Endothelial cell of umbilical vein (primary cell): ENCODE measurements at regions not wholly inside any gene's neighbourhood (a gene's known extent, or its start where the extent isn't known, plus 50 kb on each side); places are given as distances from the start of the nearest gene placed in this dataset.

Experiments used
- BruUV-seq: library from RNA; stranded (reverse); fragments of 400-500 nt; replicated peaks from 2 replicates; lab custom pipeline; 2021; lab: Mats Ljungman, UMichigan
- CTCF ChIA-PET: fragments of 300-600, 350-600 bp; sonication (Branson Sonifier 250); formaldehyde crosslinking; loops from one replicate; lab custom pipeline; 2021; ENCODE audit warnings: antibody characterized with exemption, inconsistent platforms; lab: Charles Lee
- POLR2A ChIA-PET: fragments of 300-600, 350-600 bp; sonication (Branson Sonifier 250); formaldehyde crosslinking; loops from one replicate; lab custom pipeline; 2021; ENCODE audit warnings: antibody characterized with exemption, inconsistent platforms; lab: Charles Lee
- DNase-seq: peaks from one replicate; pipeline ENCODE4 v3.0.0-alpha.2; 2011; ENCODE audit warnings: low read depth, low spot score
- FAIRE-seq: peaks from 2 replicates; lab custom pipeline; 2011; peaks lifted over from hg19 to GRCh38; lab: Jason Lieb, UNC
- H2AFZ ChIP-seq: 2 replicates; pipeline ENCODE4 v1.6.0; 2012; ENCODE audit warnings: low read depth, low read length, control low read depth, inconsistent platforms
- H3K27ac ChIP-seq: 2 replicates; pipeline ENCODE4 v1.5.1; 2011; ENCODE audit warnings: low read depth, mild to moderate bottlenecking, control low read depth, low read length, moderate library complexity; ENCODE audit not compliant: insufficient read depth
- H3K27me3 ChIP-seq, 2 experiments: 2 replicates each; pipeline versions ENCODE4 v1.6.0 to v1.6.1; 2011; ENCODE audit warnings: low read length in 2 of 2, mixed read lengths in 1 of 2; ENCODE audit not compliant: control insufficient read depth in 2 of 2, insufficient read depth in 2 of 2
- H3K36me3 ChIP-seq, 2 experiments: 2 replicates in 1 of 2; 3 replicates in 1 of 2; pipeline ENCODE4 v1.5.1; 2011; ENCODE audit warnings: low read length in 2 of 2, mild to moderate bottlenecking in 1 of 2, moderate library complexity in 1 of 2; ENCODE audit not compliant: control insufficient read depth in 2 of 2, insufficient read depth in 2 of 2; ENCODE audit errors: extremely low read depth in 1 of 2
- H3K4me1 ChIP-seq: 3 replicates; pipeline ENCODE4 v1.5.1; 2011; ENCODE audit warnings: mild to moderate bottlenecking, low read length; ENCODE audit not compliant: control insufficient read depth, insufficient read depth; ENCODE audit errors: extremely low read depth
- H3K4me2 ChIP-seq: 2 replicates; pipeline ENCODE4 v1.6.1; 2011; ENCODE audit warnings: low read length, control low read depth, mixed read lengths; ENCODE audit not compliant: insufficient read depth
- H3K4me3 ChIP-seq, 3 experiments: fragments of 200-600 bp in 1 of 3; sonication (generic), shearing (Covaris generic) in 1 of 3; replicated peaks in 1 of 3; 2 replicates each; pipeline ENCODE4 v1.5.1; 2011 to 2016; ENCODE audit warnings: control low read depth in 3 of 3, low read length in 3 of 3, mild to moderate bottlenecking in 2 of 3, inconsistent platforms in 1 of 3, low read depth in 1 of 3, moderate library complexity in 1 of 3; ENCODE audit not compliant: insufficient read depth in 1 of 3
- H3K79me2 ChIP-seq: 2 replicates; pipeline ENCODE4 v1.6.0; 2012; ENCODE audit warnings: low read length, inconsistent platforms; ENCODE audit not compliant: control insufficient read depth, insufficient read depth
- H3K9ac ChIP-seq: replicated peaks from 2 replicates; pipeline ENCODE3; 2011; ENCODE audit warnings: low read length, control low read depth; ENCODE audit not compliant: insufficient read depth; ENCODE audit errors: extremely low read depth
- H3K9me1 ChIP-seq: replicated peaks from 3 replicates; pipeline ENCODE4 v1.6.0; 2011; ENCODE audit warnings: mild to moderate bottlenecking, low read length; ENCODE audit not compliant: control insufficient read depth, insufficient read depth; ENCODE audit errors: extremely low read depth
- H3K9me3 ChIP-seq: replicated peaks from 2 replicates; pipeline ENCODE4 v1.5.1; 2012; ENCODE audit warnings: low read length, inconsistent platforms; ENCODE audit not compliant: control insufficient read depth, insufficient read depth
- H4K20me1 ChIP-seq: replicated peaks from 2 replicates; pipeline ENCODE3; 2011; ENCODE audit warnings: mild to moderate bottlenecking, low read length; ENCODE audit not compliant: control insufficient read depth, insufficient read depth; ENCODE audit errors: extremely low read depth
- EZH2 ChIP-seq: IDR thresholded peaks from 2 replicates; pipeline ENCODE4 v1.6.1; 2012; ENCODE audit warnings: borderline replicate concordance, low read depth, mild to moderate bottlenecking, moderate library complexity, low read length, inconsistent platforms; ENCODE audit not compliant: severe bottlenecking
- POLR2AphosphoS5 ChIP-seq: IDR thresholded peaks from 2 replicates; pipeline ENCODE4 v1.6.1; 2012; ENCODE audit warnings: low read depth, mild to moderate bottlenecking, control low read depth, low read length, moderate library complexity; ENCODE audit not compliant: insufficient read depth
- dilution Hi-C: fragments of 300-500 bp; cut with MboI; formaldehyde crosslinking; loops from one replicate; pipeline ENCODE4 v1.15.0; 2019; ENCODE audit warnings: low sequenced_read_pairs; ENCODE audit not compliant: extremely low pct_ligation_motif_present
- intact Hi-C: fragments of 100-400 bp; cut with micrococcal nuclease; formaldehyde crosslinking; loops from one replicate; pipeline ENCODE4 v1.10.0; 2022
- TF ChIP-seq, protein P1 (sequence below), 2 donors: IDR thresholded peaks; 1 replicate in 1 of 2; 2 replicates in 1 of 2; pipeline ENCODE4 v1.5.1; 2011; ENCODE audit warnings: low read length in 2 of 2, mild to moderate bottlenecking in 2 of 2, moderate library complexity in 2 of 2, control low read depth in 1 of 2, inconsistent platforms in 1 of 2, low read depth in 1 of 2; ENCODE audit not compliant: insufficient read depth in 1 of 2; ENCODE audit errors: extremely low read depth in 1 of 2

DNA sequence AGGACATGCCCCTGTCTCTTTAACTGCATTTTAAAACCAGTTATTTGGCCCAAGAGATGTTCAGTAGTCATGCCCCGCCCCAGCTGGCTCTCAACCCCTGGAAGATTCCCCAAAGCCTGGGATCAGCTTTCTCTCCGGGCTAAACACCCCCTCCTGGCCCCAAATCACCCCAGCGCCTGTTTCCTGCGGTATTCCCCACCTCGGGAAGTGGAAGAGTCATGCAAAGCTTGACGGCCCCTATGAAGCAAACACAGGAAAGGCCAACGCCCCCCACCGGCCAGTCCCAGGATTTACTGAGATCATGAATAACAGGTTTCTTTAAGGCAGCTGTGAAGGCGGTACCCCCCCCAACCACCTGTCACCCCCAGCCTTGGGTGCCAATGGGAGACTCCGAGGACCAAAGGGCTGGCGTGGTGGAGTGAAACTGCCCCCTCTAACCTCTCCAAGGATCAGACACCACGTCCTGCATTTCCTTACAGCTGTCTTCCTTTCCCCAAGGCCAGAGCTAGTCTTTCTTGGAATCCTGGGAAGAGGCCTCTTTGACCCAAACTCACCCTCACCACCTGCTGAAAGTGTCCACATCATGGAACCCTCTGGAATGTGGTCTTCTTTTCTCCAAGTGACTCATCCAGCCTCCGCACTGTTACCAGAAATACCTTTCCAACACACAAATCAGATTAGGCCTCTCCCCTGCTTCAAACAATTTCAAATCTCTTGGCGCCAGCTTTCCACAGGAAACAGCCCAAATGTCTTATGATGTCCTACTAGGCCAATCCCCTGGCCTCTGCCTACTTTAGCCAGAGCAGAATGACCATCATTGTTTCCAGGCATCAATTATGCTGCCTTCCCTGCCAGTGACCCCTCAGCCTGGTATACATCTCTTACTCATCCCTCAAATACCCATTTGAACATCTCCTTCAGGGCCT lies 301.5 kb downstream of the ZEB1 start:
- dilution Hi-C loops (no loop called here), intact Hi-C loops (no loop called here)
- Histone ChIP-seq H3K79me2 (no peaks in the 10 kb centered on the region), H3K9me1 (no peaks in the 10 kb centered on the region), H3K27me3 (peaks cover 0 to 2% of the 10 kb centered on the region in 2 experiments), H3K9ac (no peak overlapping the region), H3K27ac (no peak overlapping the region), H3K4me1 (no peaks in the 10 kb centered on the region), H3K9me3 (peaks cover 2% of the 10 kb centered on the region), H3K36me3 (no peaks in the 10 kb centered on the region), H3K4me2 (no peak overlapping the region), H4K20me1 (no peaks in the 10 kb centered on the region), H2AFZ (no peak overlapping the region), H3K4me3 (no peak overlapping the region)
- BruUV-seq: no TSS peak
- CTCF ChIA-PET: interaction anchor here (0.5 to 1.6 kb wide), 12 partner anchors 9 to 868 kb away, joined by 3 to 5 read pairs (median 4); no protein-coding TSS in a partner anchor
- no peak for TF ChIP-seq POLR2AphosphoS5
- TF ChIP-seq, protein P1, sequence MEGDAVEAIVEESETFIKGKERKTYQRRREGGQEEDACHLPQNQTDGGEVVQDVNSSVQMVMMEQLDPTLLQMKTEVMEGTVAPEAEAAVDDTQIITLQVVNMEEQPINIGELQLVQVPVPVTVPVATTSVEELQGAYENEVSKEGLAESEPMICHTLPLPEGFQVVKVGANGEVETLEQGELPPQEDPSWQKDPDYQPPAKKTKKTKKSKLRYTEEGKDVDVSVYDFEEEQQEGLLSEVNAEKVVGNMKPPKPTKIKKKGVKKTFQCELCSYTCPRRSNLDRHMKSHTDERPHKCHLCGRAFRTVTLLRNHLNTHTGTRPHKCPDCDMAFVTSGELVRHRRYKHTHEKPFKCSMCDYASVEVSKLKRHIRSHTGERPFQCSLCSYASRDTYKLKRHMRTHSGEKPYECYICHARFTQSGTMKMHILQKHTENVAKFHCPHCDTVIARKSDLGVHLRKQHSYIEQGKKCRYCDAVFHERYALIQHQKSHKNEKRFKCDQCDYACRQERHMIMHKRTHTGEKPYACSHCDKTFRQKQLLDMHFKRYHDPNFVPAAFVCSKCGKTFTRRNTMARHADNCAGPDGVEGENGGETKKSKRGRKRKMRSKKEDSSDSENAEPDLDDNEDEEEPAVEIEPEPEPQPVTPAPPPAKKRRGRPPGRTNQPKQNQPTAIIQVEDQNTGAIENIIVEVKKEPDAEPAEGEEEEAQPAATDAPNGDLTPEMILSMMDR (IDR thresholded peaks at IDR 0.05; ENCODE audit: extremely low read depth in 1 of 2, insufficient read depth in 1 of 2, low read depth in 1 of 2, low read length in 2 of 2): peak; percentile 18 to 35
- DNase-seq (peak; percentile 36), FAIRE-seq (peak; percentile 40)
- POLR2A ChIA-PET: no interaction called here

DNA sequence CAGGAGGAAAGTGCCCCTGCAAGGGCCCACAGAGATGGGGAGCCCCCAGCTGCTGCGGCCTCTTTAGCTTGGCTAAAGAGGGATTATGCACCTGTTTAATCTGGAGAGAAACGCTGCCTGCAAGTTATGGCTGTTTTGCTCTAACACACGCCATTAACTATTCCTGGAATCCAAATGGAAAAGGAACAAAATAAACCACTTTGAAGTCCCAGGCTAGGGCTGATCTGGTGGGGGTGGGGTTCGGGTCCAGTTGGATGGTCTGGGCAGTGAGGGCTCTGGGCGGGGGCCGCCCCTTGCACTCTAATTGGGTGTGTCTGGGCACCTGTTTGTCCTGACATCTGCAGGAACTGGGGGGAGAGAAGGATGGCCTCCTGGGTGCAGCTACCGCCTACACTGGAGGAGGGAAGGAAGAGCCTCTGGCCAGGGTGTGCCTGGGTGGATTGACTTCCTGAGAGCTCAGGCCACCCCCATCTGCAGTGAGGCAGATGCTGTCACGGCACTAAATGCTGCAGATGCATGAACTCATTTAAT lies 300.6 kb downstream of the ZEB1 start:
- Histone ChIP-seq H3K9me3 (peaks cover 2% of the 10 kb centered on the region), H3K27me3 (peaks cover 0 to 2% of the 10 kb centered on the region in 2 experiments), H3K9me1 (no peaks in the 10 kb centered on the region), H3K9ac (no peak overlapping the region), H3K27ac (no peak overlapping the region), H3K4me3 (no peak overlapping the region), H3K4me2 (no peak overlapping the region), H3K79me2 (no peaks in the 10 kb centered on the region), H3K36me3 (no peaks in the 10 kb centered on the region), H3K4me1 (no peaks in the 10 kb centered on the region), H2AFZ (no peak overlapping the region), H4K20me1 (no peaks in the 10 kb centered on the region)
- FAIRE-seq (no peak), DNase-seq (no peak)
- ChIA-PET POLR2A (no interaction called here), CTCF (interaction anchor here (0.9 to 1.6 kb wide), 8 partner anchors 10 to 867 kb away, joined by 3 to 5 read pairs (median 4); no protein-coding TSS in a partner anchor)
- intact Hi-C loops (no loop called here), dilution Hi-C loops (no loop called here)
- TF ChIP-seq EZH2: no peak
- no TSS peak for BruUV-seq
